GM23338 (cell line): ENCODE measurements at regions not wholly inside any gene's neighbourhood (a gene's known extent, or its start where the extent isn't known, plus 50 kb on each side); places are given as distances from the start of the nearest gene placed in this dataset.

Experiments used
- ATAC-seq: fragments of 200-7000 bp; cut with Tn5 transposase; 3 replicates; pipeline ENCODE4 v1.9.1; 2020
- DNase-seq: peaks from one replicate; pipeline ENCODE4 v3.0.0-alpha.2; 2015; ENCODE audit warnings: low spot score
- H2AFZ ChIP-seq: fragments of 200-600 bp; sonication (generic); 2 replicates; pipeline ENCODE4 v1.8.0; 2016; ENCODE audit warnings: antibody characterized with exemption, mild to moderate bottlenecking, moderate library complexity
- H3F3A ChIP-seq: fragments of 200-600 bp; sonication (generic); replicated peaks from 2 replicates; pipeline ENCODE4 v1.8.0; 2017; ENCODE audit warnings: antibody characterized with exemption, mixed run types, low read depth
- H3K27ac ChIP-seq: fragments of 200-600 bp; sonication (generic); 2 replicates; pipeline ENCODE4 v1.6.1; 2016; ENCODE audit warnings: low read depth
- H3K27me3 ChIP-seq: fragments of 200-600 bp; sonication (generic); 2 replicates; pipeline ENCODE4 v1.8.0; 2016; ENCODE audit warnings: mild to moderate bottlenecking, mixed run types, moderate library complexity; ENCODE audit not compliant: insufficient read depth
- H3K36me3 ChIP-seq: fragments of 200-600 bp; sonication (generic); 2 replicates; pipeline ENCODE4 v1.8.0; 2016; ENCODE audit warnings: mild to moderate bottlenecking; ENCODE audit not compliant: insufficient read depth
- H3K4me1 ChIP-seq: fragments of 200-600 bp; sonication (generic); 2 replicates; pipeline ENCODE4 v1.8.0; 2016; ENCODE audit warnings: mild to moderate bottlenecking, moderate library complexity; ENCODE audit not compliant: insufficient read depth
- H3K4me2 ChIP-seq: fragments of 200-600 bp; sonication (generic); 2 replicates; pipeline ENCODE4 v1.7.1; 2017; ENCODE audit warnings: mixed run types
- H3K4me3 ChIP-seq: fragments of 200-600 bp; sonication (generic); 2 replicates; pipeline ENCODE4 v1.6.1; 2016; ENCODE audit warnings: mixed run types
- H3K79me2 ChIP-seq: fragments of 200-600 bp; sonication (generic); replicated peaks from 2 replicates; pipeline ENCODE4 v1.8.0; 2017; ENCODE audit warnings: mild to moderate bottlenecking; ENCODE audit not compliant: insufficient read depth
- H3K9me2 ChIP-seq: fragments of 200-600 bp; sonication (generic); 2 replicates; pipeline ENCODE4 v1.8.0; 2017; ENCODE audit not compliant: insufficient read depth
- H4K20me1 ChIP-seq: fragments of 200-600 bp; sonication (generic); replicated peaks from 2 replicates; pipeline ENCODE4 v1.8.0; 2017; ENCODE audit warnings: mild to moderate bottlenecking; ENCODE audit not compliant: insufficient read depth
- H3K27ac Mint-ChIP-seq: 2 replicates; pipeline ENCODE4 v1.8.0; 2020; ENCODE audit warnings: inconsistent platforms, mild to moderate bottlenecking, moderate library complexity, mixed read lengths
- H3K27me3 Mint-ChIP-seq: 3 replicates; pipeline ENCODE4 v1.8.0; 2022; ENCODE audit warnings: low read depth, mild to moderate bottlenecking, moderate library complexity, mixed read lengths, inconsistent platforms; ENCODE audit not compliant: insufficient read depth, poor library complexity
- H3K36me3 Mint-ChIP-seq: 3 replicates; pipeline ENCODE4 v1.8.0; 2021; ENCODE audit warnings: low read depth, mild to moderate bottlenecking, inconsistent platforms, moderate library complexity, mixed read lengths
- H3K4me1 Mint-ChIP-seq: 3 replicates; pipeline ENCODE4 v1.8.0; 2020; ENCODE audit warnings: mild to moderate bottlenecking, inconsistent platforms, mixed read lengths
- H3K4me3 Mint-ChIP-seq: 3 replicates; pipeline ENCODE4 v1.8.0; 2021; ENCODE audit warnings: moderate library complexity, mild to moderate bottlenecking, inconsistent platforms, mixed read lengths
- H3K9me3 Mint-ChIP-seq: 3 replicates; pipeline ENCODE4 v1.8.0; 2020; ENCODE audit warnings: moderate library complexity, mild to moderate bottlenecking, inconsistent platforms, mixed read lengths
- EZH2 ChIP-seq: fragments of 200-600 bp; sonication (generic); IDR thresholded peaks from one replicate; pipeline ENCODE4 v1.8.0; 2017; ENCODE audit warnings: antibody characterized with exemption, mild to moderate bottlenecking, low read depth; ENCODE audit not compliant: unreplicated experiment
- POLR2AphosphoS5 ChIP-seq: IDR thresholded peaks from 2 replicates; pipeline ENCODE4 v1.6.1; 2016; ENCODE audit warnings: antibody characterized with exemption, low read depth
- STAT1 ChIP-seq: IDR thresholded peaks from one replicate; pipeline ENCODE4 v1.6.1; 2016; ENCODE audit warnings: antibody characterized with exemption; ENCODE audit not compliant: unreplicated experiment
- ZNF114 ChIP-seq: fragments of 250-450 bp; sonication (Bioruptor Pico); IDR thresholded peaks from 2 replicates; pipeline ENCODE4 v1.5.0; 2020; ENCODE audit warnings: mild to moderate bottlenecking, moderate library complexity
- ZNF331 ChIP-seq: fragments of 250-450 bp; sonication (Bioruptor Pico); IDR thresholded peaks from 2 replicates; pipeline ENCODE4 v1.5.0; 2020; ENCODE audit warnings: low read depth, mild to moderate bottlenecking, moderate library complexity
- TF ChIP-seq, protein P1 (sequence below), 2 experiments: fragments of 200-600 bp in 1 of 2; sonication (generic) in 1 of 2; conservative IDR thresholded peaks; 2 replicates each; pipeline versions ENCODE4 v1.5.1 to v1.6.1; 2016 to 2017; ENCODE audit warnings: antibody characterized with exemption in 2 of 2, low read depth in 2 of 2, mild to moderate bottlenecking in 2 of 2, moderate library complexity in 1 of 2
- TF ChIP-seq, protein P2 (sequence below): fragments of 250-450 bp; sonication (Bioruptor Pico); IDR thresholded peaks from 2 replicates; pipeline ENCODE4 v1.5.0; 2020; ENCODE audit warnings: mild to moderate bottlenecking, moderate library complexity

DNA sequence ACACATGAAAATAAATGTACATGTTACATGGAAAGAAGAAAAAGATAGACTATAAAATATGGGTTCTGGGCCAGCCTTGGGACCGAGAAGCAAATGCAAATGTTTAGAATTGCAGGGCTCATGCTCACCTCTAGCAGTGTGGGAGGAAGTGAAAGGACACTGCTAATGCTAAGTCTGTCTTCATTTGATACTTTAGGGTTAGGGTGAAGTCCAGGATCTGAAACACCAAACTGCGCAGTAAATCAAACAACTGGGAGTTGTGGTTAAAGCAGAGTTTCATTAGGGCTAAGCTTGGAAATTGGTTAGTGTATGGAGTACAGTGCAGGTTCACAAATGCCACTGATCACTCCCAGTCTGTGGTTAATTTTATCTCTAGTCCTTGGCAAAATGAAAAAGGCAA, 73.2 kb upstream of the PDK4 start:
- H3K4me3 ChIP-seq = no peak overlapping the region
- Mint-ChIP-seq H3K4me1 (no peaks in the 10 kb centered on the region; the same call in 2 of the 3 replicates), H3K27me3 (peaks cover 1% of the 10 kb centered on the region), H3K9me3 (no peaks in the 10 kb centered on the region), H3K4me3 (no peak overlapping the region), H3K27ac (no peak overlapping the region), H3K36me3 (no peaks in the 10 kb centered on the region)
- no peaks in the 10 kb centered on the region for H3K4me1 ChIP-seq
- no peaks in the 10 kb centered on the region for H3K9me2 ChIP-seq
- TF ChIP-seq ZNF114 (no peak), EZH2 (no peak), ZNF331 (no peak), STAT1 (no peak), POLR2AphosphoS5 (no peak)
- TF ChIP-seq, protein P1, sequence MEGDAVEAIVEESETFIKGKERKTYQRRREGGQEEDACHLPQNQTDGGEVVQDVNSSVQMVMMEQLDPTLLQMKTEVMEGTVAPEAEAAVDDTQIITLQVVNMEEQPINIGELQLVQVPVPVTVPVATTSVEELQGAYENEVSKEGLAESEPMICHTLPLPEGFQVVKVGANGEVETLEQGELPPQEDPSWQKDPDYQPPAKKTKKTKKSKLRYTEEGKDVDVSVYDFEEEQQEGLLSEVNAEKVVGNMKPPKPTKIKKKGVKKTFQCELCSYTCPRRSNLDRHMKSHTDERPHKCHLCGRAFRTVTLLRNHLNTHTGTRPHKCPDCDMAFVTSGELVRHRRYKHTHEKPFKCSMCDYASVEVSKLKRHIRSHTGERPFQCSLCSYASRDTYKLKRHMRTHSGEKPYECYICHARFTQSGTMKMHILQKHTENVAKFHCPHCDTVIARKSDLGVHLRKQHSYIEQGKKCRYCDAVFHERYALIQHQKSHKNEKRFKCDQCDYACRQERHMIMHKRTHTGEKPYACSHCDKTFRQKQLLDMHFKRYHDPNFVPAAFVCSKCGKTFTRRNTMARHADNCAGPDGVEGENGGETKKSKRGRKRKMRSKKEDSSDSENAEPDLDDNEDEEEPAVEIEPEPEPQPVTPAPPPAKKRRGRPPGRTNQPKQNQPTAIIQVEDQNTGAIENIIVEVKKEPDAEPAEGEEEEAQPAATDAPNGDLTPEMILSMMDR (conservative IDR thresholded peaks at IDR 0.05; ENCODE audit: low read depth in 2 of 2) = no peak
- TF ChIP-seq, protein P2, sequence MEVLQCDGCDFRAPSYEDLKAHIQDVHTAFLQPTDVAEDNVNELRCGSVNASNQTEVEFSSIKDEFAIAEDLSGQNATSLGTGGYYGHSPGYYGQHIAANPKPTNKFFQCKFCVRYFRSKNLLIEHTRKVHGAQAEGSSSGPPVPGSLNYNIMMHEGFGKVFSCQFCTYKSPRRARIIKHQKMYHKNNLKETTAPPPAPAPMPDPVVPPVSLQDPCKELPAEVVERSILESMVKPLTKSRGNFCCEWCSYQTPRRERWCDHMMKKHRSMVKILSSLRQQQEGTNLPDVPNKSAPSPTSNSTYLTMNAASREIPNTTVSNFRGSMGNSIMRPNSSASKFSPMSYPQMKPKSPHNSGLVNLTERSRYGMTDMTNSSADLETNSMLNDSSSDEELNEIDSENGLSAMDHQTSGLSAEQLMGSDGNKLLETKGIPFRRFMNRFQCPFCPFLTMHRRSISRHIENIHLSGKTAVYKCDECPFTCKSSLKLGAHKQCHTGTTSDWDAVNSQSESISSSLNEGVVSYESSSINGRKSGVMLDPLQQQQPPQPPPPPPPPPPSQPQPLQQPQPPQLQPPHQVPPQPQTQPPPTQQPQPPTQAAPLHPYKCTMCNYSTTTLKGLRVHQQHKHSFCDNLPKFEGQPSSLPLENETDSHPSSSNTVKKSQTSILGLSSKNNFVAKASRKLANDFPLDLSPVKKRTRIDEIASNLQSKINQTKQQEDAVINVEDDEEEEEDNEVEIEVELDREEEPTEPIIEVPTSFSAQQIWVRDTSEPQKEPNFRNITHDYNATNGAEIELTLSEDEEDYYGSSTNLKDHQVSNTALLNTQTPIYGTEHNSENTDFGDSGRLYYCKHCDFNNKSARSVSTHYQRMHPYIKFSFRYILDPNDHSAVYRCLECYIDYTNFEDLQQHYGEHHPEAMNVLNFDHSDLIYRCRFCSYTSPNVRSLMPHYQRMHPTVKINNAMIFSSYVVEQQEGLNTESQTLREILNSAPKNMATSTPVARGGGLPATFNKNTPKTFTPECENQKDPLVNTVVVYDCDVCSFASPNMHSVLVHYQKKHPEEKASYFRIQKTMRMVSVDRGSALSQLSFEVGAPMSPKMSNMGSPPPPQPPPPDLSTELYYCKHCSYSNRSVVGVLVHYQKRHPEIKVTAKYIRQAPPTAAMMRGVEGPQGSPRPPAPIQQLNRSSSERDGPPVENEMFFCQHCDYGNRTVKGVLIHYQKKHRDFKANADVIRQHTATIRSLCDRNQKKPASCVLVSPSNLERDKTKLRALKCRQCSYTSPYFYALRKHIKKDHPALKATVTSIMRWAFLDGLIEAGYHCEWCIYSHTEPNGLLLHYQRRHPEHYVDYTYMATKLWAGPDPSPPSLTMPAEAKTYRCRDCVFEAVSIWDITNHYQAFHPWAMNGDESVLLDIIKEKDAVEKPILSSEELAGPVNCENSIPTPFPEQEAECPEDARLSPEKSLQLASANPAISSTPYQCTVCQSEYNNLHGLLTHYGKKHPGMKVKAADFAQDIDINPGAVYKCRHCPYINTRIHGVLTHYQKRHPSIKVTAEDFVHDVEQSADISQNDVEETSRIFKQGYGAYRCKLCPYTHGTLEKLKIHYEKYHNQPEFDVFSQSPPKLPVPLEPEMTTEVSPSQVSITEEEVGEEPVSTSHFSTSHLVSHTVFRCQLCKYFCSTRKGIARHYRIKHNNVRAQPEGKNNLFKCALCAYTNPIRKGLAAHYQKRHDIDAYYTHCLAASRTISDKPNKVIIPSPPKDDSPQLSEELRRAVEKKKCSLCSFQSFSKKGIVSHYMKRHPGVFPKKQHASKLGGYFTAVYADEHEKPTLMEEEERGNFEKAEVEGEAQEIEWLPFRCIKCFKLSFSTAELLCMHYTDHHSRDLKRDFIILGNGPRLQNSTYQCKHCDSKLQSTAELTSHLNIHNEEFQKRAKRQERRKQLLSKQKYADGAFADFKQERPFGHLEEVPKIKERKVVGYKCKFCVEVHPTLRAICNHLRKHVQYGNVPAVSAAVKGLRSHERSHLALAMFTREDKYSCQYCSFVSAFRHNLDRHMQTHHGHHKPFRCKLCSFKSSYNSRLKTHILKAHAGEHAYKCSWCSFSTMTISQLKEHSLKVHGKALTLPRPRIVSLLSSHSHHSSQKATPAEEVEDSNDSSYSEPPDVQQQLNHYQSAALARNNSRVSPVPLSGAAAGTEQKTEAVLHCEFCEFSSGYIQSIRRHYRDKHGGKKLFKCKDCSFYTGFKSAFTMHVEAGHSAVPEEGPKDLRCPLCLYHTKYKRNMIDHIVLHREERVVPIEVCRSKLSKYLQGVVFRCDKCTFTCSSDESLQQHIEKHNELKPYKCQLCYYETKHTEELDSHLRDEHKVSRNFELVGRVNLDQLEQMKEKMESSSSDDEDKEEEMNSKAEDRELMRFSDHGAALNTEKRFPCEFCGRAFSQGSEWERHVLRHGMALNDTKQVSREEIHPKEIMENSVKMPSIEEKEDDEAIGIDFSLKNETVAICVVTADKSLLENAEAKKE = no peak
- ATAC-seq (no peak), DNase-seq (no peak)
- no peak overlapping the region for H2AFZ ChIP-seq
- H3K79me2 ChIP-seq = no peaks in the 10 kb centered on the region
- no peaks in the 10 kb centered on the region for H3K27me3 ChIP-seq
- H4K20me1 ChIP-seq = no peaks in the 10 kb centered on the region
- no peak overlapping the region for H3K27ac ChIP-seq
- no peaks in the 10 kb centered on the region for H3K36me3 ChIP-seq
- no peak overlapping the region for H3K4me2 ChIP-seq
- no peaks in the 10 kb centered on the region for H3F3A ChIP-seq
